ENCODE measurements at regions not wholly inside any gene's neighbourhood (a gene's known extent, or its start where the extent isn't known, plus 50 kb on each side); places are given as distances from the start of the nearest gene placed in this dataset.

- DNase-seq, result no peak
- CTCF ChIA-PET, result no interaction called here
- no peak for ATAC-seq (ENCODE audit: low read depth)
Measured at GRCh38 chr21:28132713-28133112, 860.0 kb downstream of the LTN1 start.

DNA sequence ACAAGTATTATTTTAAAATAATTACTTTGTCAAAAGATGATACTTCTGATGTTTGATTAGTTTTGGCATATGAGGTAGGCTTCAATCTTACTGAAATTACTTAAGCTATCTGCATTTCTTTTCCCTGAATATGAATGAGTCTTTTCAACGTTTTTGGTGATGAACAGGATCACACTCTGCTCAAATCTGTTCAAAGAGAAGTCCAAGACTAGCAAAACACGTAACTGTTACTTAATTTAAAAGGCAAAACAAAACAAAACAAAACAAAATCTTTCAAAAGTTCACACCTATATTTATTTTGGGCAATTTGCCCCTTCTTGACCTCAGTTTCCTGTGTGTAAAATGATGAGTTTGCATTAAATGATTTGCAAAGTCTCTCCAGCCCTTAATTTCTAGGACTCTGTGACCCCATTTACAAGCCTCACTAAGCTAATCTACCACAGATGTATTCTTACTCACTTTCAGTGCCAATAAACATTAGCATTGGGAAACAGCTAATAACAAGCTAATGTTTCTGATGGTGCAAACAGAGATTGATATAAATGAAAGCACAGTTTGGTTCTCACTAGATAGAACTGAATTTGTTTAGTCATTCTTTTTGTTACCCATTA, 865.4 kb downstream of the LTN1 start:
- Histone ChIP-seq H3K36me3 (replicated peaks in 1 of 2; ENCODE audit: control extremely low read depth in 1 of 2, control insufficient read depth in 1 of 2, extremely low read depth in 1 of 2, insufficient read depth in 2 of 2, low read length in 1 of 2) (no peaks in the 10 kb centered on the region), H3K27ac (ENCODE audit: low read length in 2 of 2) (no peak overlapping the region), H3K4me2 (replicated peaks; ENCODE audit: low read depth, low read length, poor library complexity, severe bottlenecking) (no peak overlapping the region), H3K9ac (ENCODE audit: low read length) (no peak overlapping the region), H2AFZ (ENCODE audit: insufficient read depth, low read depth, low read length, poor library complexity, severe bottlenecking) (no peak overlapping the region), H3K79me2 (ENCODE audit: control insufficient read depth, insufficient read depth, low read length) (no peaks in the 10 kb centered on the region), H4K20me1 (ENCODE audit: control insufficient read depth, insufficient read depth, low read length, poor library complexity, severe bottlenecking) (no peaks in the 10 kb centered on the region), H3K4me3 (ENCODE audit: control extremely low read depth in 1 of 5, extremely low read depth in 1 of 5, insufficient read depth in 1 of 5, low read depth in 2 of 5, low read length in 4 of 5) (no peak overlapping the region), H3K4me1 (ENCODE audit: control insufficient read depth in 2 of 2, insufficient read depth in 2 of 2, low read length in 2 of 2) (no peaks in the 10 kb centered on the region), H3K27me3 (replicated peaks in 1 of 4; ENCODE audit: control extremely low read depth in 1 of 4, control insufficient read depth in 3 of 4, insufficient read depth in 4 of 4, low read length in 3 of 4) (no peaks in the 10 kb centered on the region), H3K9me3 (ENCODE audit: control extremely low read depth in 1 of 3, control insufficient read depth in 2 of 3, insufficient read depth in 1 of 3, low read length in 2 of 3) (peaks cover 0 to 11% (median 6%) of the 10 kb centered on the region in 3 donors)
- Mint-ChIP-seq H3K4me1 (no peaks in the 10 kb centered on the region), H3K4me3 (no peak overlapping the region), H3K27me3 (no peaks in the 10 kb centered on the region), H3K27ac (no peak overlapping the region), H3K9me3 (ENCODE audit: insufficient read depth) (peaks cover 6% of the 10 kb centered on the region)
- intact Hi-C loops (cut with micrococcal nuclease), result no loop called here
- no CpG with 5 or more reads among the region's 2 CpGs for WGBS (ENCODE audit: insufficient coverage)
- no peak for TF ChIP-seq EZH2 (IDR thresholded peaks at IDR 0.05; ENCODE audit: borderline replicate concordance, insufficient read depth, low read depth, low read length, poor library complexity, severe bottlenecking)
- TF ChIP-seq, protein P1, sequence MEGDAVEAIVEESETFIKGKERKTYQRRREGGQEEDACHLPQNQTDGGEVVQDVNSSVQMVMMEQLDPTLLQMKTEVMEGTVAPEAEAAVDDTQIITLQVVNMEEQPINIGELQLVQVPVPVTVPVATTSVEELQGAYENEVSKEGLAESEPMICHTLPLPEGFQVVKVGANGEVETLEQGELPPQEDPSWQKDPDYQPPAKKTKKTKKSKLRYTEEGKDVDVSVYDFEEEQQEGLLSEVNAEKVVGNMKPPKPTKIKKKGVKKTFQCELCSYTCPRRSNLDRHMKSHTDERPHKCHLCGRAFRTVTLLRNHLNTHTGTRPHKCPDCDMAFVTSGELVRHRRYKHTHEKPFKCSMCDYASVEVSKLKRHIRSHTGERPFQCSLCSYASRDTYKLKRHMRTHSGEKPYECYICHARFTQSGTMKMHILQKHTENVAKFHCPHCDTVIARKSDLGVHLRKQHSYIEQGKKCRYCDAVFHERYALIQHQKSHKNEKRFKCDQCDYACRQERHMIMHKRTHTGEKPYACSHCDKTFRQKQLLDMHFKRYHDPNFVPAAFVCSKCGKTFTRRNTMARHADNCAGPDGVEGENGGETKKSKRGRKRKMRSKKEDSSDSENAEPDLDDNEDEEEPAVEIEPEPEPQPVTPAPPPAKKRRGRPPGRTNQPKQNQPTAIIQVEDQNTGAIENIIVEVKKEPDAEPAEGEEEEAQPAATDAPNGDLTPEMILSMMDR (IDR thresholded peaks at IDR 0.05), result no peak
- POLR2A ChIA-PET, result no interaction called here
- DNase-seq (no peak), ATAC-seq (ENCODE audit: low read depth) (no peak)
- CTCF ChIA-PET, result no interaction called here

More at GRCh38 chr21:28132713-28133112, 860.0 kb downstream of the LTN1 start:
- no peak overlapping the region for H3K4me2 ChIP-seq (replicated peaks; ENCODE audit: low read depth, low read length, poor library complexity, severe bottlenecking)
- H3K79me2 ChIP-seq (ENCODE audit: control insufficient read depth, insufficient read depth, low read length), result no peaks in the 10 kb centered on the region
- Mint-ChIP-seq H3K4me1 (no peaks in the 10 kb centered on the region), H3K27me3 (no peaks in the 10 kb centered on the region), H3K4me3 (no peak overlapping the region), H3K9me3 (ENCODE audit: insufficient read depth) (peaks cover 10% of the 10 kb centered on the region), H3K27ac (no peak overlapping the region)
- TF ChIP-seq, protein P1 (IDR thresholded peaks at IDR 0.05), result no peak
- TF ChIP-seq EZH2 (IDR thresholded peaks at IDR 0.05; ENCODE audit: borderline replicate concordance, insufficient read depth, low read depth, low read length, poor library complexity, severe bottlenecking), result no peak
- WGBS (ENCODE audit: insufficient coverage), result 86% methylated on average over 1 of the region's 1 CpG
- no peak overlapping the region for H3K4me3 ChIP-seq (ENCODE audit: control extremely low read depth in 1 of 5, extremely low read depth in 1 of 5, insufficient read depth in 1 of 5, low read depth in 2 of 5, low read length in 4 of 5)
- H3K27me3 ChIP-seq (replicated peaks in 1 of 4; ENCODE audit: control extremely low read depth in 1 of 4, control insufficient read depth in 3 of 4, insufficient read depth in 4 of 4, low read length in 3 of 4), result no peaks in the 10 kb centered on the region
- H3K27ac ChIP-seq (ENCODE audit: low read length in 2 of 2), result no peak overlapping the region
- no peaks in the 10 kb centered on the region for H3K4me1 ChIP-seq (ENCODE audit: control insufficient read depth in 2 of 2, insufficient read depth in 2 of 2, low read length in 2 of 2)
- POLR2A ChIA-PET, result no interaction called here
- no peaks in the 10 kb centered on the region for H4K20me1 ChIP-seq (ENCODE audit: control insufficient read depth, insufficient read depth, low read length, poor library complexity, severe bottlenecking)
- no peak overlapping the region for H3K9ac ChIP-seq (ENCODE audit: low read length)
- no peak overlapping the region for H2AFZ ChIP-seq (ENCODE audit: insufficient read depth, low read depth, low read length, poor library complexity, severe bottlenecking)
- no peaks in the 10 kb centered on the region for H3K36me3 ChIP-seq (replicated peaks in 1 of 2; ENCODE audit: control extremely low read depth in 1 of 2, control insufficient read depth in 1 of 2, extremely low read depth in 1 of 2, insufficient read depth in 2 of 2, low read length in 1 of 2)
- peaks cover 0 to 11% (median 6%) of the 10 kb centered on the region in 3 donors for H3K9me3 ChIP-seq (ENCODE audit: control extremely low read depth in 1 of 3, control insufficient read depth in 2 of 3, insufficient read depth in 1 of 3, low read length in 2 of 3)
- intact Hi-C loops (cut with micrococcal nuclease), result no loop called here
